ENCODE measurements at regions not wholly inside any gene's neighbourhood (a gene's known extent, or its start where the extent isn't known, plus 50 kb on each side); places are given as distances from the start of the nearest gene placed in this dataset.

DNA sequence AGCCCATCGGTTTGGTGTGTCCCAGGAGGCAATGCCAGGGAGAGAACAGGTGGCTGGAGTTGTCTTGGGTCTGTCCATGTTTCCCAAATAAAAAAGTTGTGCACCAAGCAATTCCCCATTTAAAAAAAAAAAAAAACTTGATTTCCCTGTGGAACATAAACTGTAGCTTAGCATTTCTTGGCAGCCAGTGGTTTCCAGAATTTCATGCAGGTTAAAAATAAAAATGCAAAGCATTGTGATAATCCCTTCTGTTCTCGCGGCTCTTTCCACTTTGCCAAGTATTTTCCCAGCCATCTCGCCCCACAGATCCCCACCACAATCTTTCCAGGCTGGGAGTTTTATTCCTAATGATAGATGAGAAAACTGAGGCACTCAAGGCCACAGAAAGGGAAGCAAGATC, 51.4 kb upstream of the MSX1 start:
- no peaks in the 10 kb centered on the region for H3K27me3 ChIP-seq (ENCODE audit: control insufficient read depth, extremely low read depth, insufficient read depth, low read length)
- H3K27ac ChIP-seq (ENCODE audit: control insufficient read depth, insufficient read depth, low read length), result no peak overlapping the region
- TF ChIP-seq CTCF (optimal IDR thresholded peaks at IDR 0.05 in 1 of 3, IDR thresholded peaks at IDR 0.05 in 1 of 3, conservative IDR thresholded peaks at IDR 0.05 in 1 of 3; ENCODE audit: extremely low read depth in 1 of 3, insufficient read depth in 2 of 3, low read length in 3 of 3), result no peak
- H3K36me3 ChIP-seq (ENCODE audit: control insufficient read depth in 2 of 2, extremely low read depth in 1 of 2, insufficient read depth in 2 of 2, low read length in 2 of 2), result no peaks in the 10 kb centered on the region
- no peak overlapping the region for H2AFZ ChIP-seq (ENCODE audit: control insufficient read depth, low read length)
- no peaks in the 10 kb centered on the region for H3K9me3 ChIP-seq (ENCODE audit: control insufficient read depth, low read depth, low read length)
- FAIRE-seq, result no peak
- H3K4me2 ChIP-seq (ENCODE audit: control insufficient read depth, extremely low read depth, insufficient read depth, low read depth, low read length), result no peak overlapping the region
- no peaks in the 10 kb centered on the region for H3K79me2 ChIP-seq (ENCODE audit: control insufficient read depth, insufficient read depth, low read length)
- no peak overlapping the region for H3K9ac ChIP-seq (ENCODE audit: control insufficient read depth, extremely low read depth, insufficient read depth, low read length)
- no peaks in the 10 kb centered on the region for H4K20me1 ChIP-seq (ENCODE audit: control insufficient read depth, extremely low read depth, insufficient read depth, low read length)
- DNase-seq (ENCODE audit: low read depth, low spot score), result no peak
- no peaks in the 10 kb centered on the region for H3K9me1 ChIP-seq (ENCODE audit: control insufficient read depth, extremely low read depth, insufficient read depth, low read length)
- H3K4me3 ChIP-seq (ENCODE audit: control insufficient read depth in 2 of 3, extremely low read depth in 1 of 3, insufficient read depth in 2 of 3, low read depth in 1 of 3, low read length in 3 of 3), result no peak overlapping the region
- no peaks in the 10 kb centered on the region for H3K4me1 ChIP-seq (ENCODE audit: control insufficient read depth, extremely low read depth, insufficient read depth, low read length)
- dilution Hi-C loops (cut with MboI; ENCODE audit: extremely low pct_ligation_motif_present, low sequenced_read_pairs), result no loop called here

DNA sequence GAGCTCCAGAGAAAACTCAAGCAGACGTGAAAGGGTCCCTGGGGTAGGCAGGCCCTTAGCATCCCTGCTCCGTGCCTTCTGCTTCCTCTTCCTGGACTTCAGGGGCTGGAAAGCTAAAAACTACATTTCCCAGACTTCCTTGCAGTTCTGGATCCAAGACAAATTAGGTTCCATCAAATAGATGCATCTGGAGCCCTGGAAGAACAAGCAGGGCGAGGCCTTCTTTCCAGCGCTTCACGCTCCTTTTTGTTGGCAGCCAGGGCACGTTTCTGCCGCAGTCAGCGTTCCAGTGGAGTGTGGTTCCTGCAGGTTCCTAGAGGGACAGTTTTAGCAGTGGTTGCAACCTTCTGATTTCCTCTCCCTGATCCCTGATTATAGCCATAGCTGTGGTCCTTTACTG, 53.6 kb upstream of the MSX1 start:
- Histone ChIP-seq H3K27me3 (ENCODE audit: control insufficient read depth, extremely low read depth, insufficient read depth, low read length) (no peaks in the 10 kb centered on the region), H3K79me2 (ENCODE audit: control insufficient read depth, insufficient read depth, low read length) (no peaks in the 10 kb centered on the region), H3K9me1 (ENCODE audit: control insufficient read depth, extremely low read depth, insufficient read depth, low read length) (no peaks in the 10 kb centered on the region), H3K4me2 (ENCODE audit: control insufficient read depth, extremely low read depth, insufficient read depth, low read depth, low read length) (no peak overlapping the region), H3K9ac (ENCODE audit: control insufficient read depth, extremely low read depth, insufficient read depth, low read length) (no peak overlapping the region), H3K4me1 (ENCODE audit: control insufficient read depth, extremely low read depth, insufficient read depth, low read length) (no peaks in the 10 kb centered on the region), H3K27ac (ENCODE audit: control insufficient read depth, insufficient read depth, low read length) (no peak overlapping the region), H3K9me3 (ENCODE audit: control insufficient read depth, low read depth, low read length) (no peaks in the 10 kb centered on the region), H2AFZ (ENCODE audit: control insufficient read depth, low read length) (no peak overlapping the region), H3K4me3 (ENCODE audit: control insufficient read depth in 2 of 3, extremely low read depth in 1 of 3, insufficient read depth in 2 of 3, low read depth in 1 of 3, low read length in 3 of 3) (no peak overlapping the region), H4K20me1 (ENCODE audit: control insufficient read depth, extremely low read depth, insufficient read depth, low read length) (no peaks in the 10 kb centered on the region), H3K36me3 (ENCODE audit: control insufficient read depth in 2 of 2, extremely low read depth in 1 of 2, insufficient read depth in 2 of 2, low read length in 2 of 2) (no peaks in the 10 kb centered on the region)
- FAIRE-seq (no peak), DNase-seq (ENCODE audit: low read depth, low spot score) (no peak)
- TF ChIP-seq CTCF (optimal IDR thresholded peaks at IDR 0.05 in 1 of 3, IDR thresholded peaks at IDR 0.05 in 1 of 3, conservative IDR thresholded peaks at IDR 0.05 in 1 of 3; ENCODE audit: extremely low read depth in 1 of 3, insufficient read depth in 2 of 3, low read length in 3 of 3), result no peak
- no peak for TF ChIP-seq EZH2 (IDR thresholded peaks at IDR 0.05; ENCODE audit: low read length)
- dilution Hi-C loops (cut with MboI; ENCODE audit: extremely low pct_ligation_motif_present, low sequenced_read_pairs), result no loop called here
